WTC11 (cell line): ENCODE measurements at regions not wholly inside any gene's neighbourhood (a gene's known extent, or its start where the extent isn't known, plus 50 kb on each side); places are given as distances from the start of the nearest gene placed in this dataset.

Experiments used
- CREM ChIP-seq: sonication (generic); formaldehyde crosslinking; IDR thresholded peaks from 2 replicates; pipeline ENCODE4 v1.8.1; 2022; ENCODE audit warnings: mild to moderate bottlenecking, missing genetic modification reagents, moderate library complexity
- CTCF ChIP-seq: fragments of 200-600 bp; IDR thresholded peaks from 2 replicates; pipeline ENCODE4 v1.8.0; 2022; ENCODE audit warnings: antibody characterized with exemption
- E2F5 ChIP-seq: sonication (generic); formaldehyde crosslinking; IDR thresholded peaks from 2 replicates; pipeline ENCODE4 v1.8.1; 2022; ENCODE audit warnings: mild to moderate bottlenecking, moderate library complexity, missing genetic modification reagents
- FOXP1 ChIP-seq: sonication (generic); formaldehyde crosslinking; IDR thresholded peaks from 2 replicates; pipeline ENCODE4 v1.8.0; 2022; ENCODE audit warnings: missing genetic modification reagents, mild to moderate bottlenecking, moderate library complexity, borderline replicate concordance
- GABPB1 ChIP-seq: sonication (generic); formaldehyde crosslinking; IDR thresholded peaks from 2 replicates; pipeline ENCODE4 v1.8.1; 2023; ENCODE audit warnings: mild to moderate bottlenecking, missing genetic modification reagents
- IRF1 ChIP-seq: sonication (generic); formaldehyde crosslinking; IDR thresholded peaks from 2 replicates; pipeline ENCODE4 v1.8.0; 2023; ENCODE audit warnings: missing genetic modification reagents
- JUN ChIP-seq: sonication (generic); formaldehyde crosslinking; IDR thresholded peaks from 2 replicates; pipeline ENCODE4 v1.8.0; 2023; ENCODE audit warnings: mild to moderate bottlenecking, missing genetic modification reagents
- NFATC4 ChIP-seq: fragments of 250-450 bp; sonication (Bioruptor Pico); IDR thresholded peaks from 2 replicates; pipeline ENCODE4 v1.9.0; 2021; ENCODE audit warnings: mild to moderate bottlenecking
- PRRX2 ChIP-seq: fragments of 250-450 bp; sonication (Bioruptor Pico); IDR thresholded peaks from 2 replicates; pipeline ENCODE4 v1.8.0; 2021; ENCODE audit warnings: mild to moderate bottlenecking
- SMAD3 ChIP-seq: sonication (generic); formaldehyde crosslinking; IDR thresholded peaks from 2 replicates; pipeline ENCODE4 v1.8.0; 2022; ENCODE audit warnings: missing genetic modification reagents, mild to moderate bottlenecking, borderline replicate concordance
- STAT6 ChIP-seq: sonication (generic); formaldehyde crosslinking; conservative IDR thresholded peaks from 2 replicates; pipeline ENCODE4 v1.8.1; 2023; ENCODE audit warnings: mild to moderate bottlenecking, low read depth, missing genetic modification reagents, moderate library complexity
- USF2 ChIP-seq: sonication (generic); formaldehyde crosslinking; IDR thresholded peaks from 2 replicates; pipeline ENCODE4 v1.8.1; 2023; ENCODE audit warnings: mild to moderate bottlenecking, missing genetic modification reagents, moderate library complexity
- ZBTB21 ChIP-seq: sonication (generic); formaldehyde crosslinking; IDR thresholded peaks from 2 replicates; pipeline ENCODE4 v1.8.1; 2023; ENCODE audit warnings: mild to moderate bottlenecking, missing genetic modification reagents, borderline replicate concordance
- ZNF416 ChIP-seq: fragments of 250-450 bp; sonication (Bioruptor Pico); IDR thresholded peaks from 2 replicates; pipeline ENCODE4 v1.9.0; 2021; ENCODE audit warnings: mild to moderate bottlenecking, inconsistent platforms

- TF ChIP-seq CTCF (no peak), E2F5 (CRISPR knock-in tag) (no peak), STAT6 (CRISPR knock-in tag) (no peak), ZBTB21 (CRISPR knock-in tag) (no peak), FOXP1 (no peak), PRRX2 (no peak), JUN (CRISPR knock-in tag) (no peak), SMAD3 (CRISPR knock-in tag) (no peak), CREM (CRISPR knock-in tag) (no peak), ZNF416 (CRISPR knock-in tag) (no peak), GABPB1 (CRISPR knock-in tag) (no peak), USF2 (CRISPR knock-in tag) (no peak), IRF1 (CRISPR knock-in tag) (no peak), NFATC4 (no peak)
Observed at GRCh38 chr12:5377997-5378592, 53.8 kb upstream of the NTF3 start.
